ENCODE measurements at regions not wholly inside any gene's neighbourhood (a gene's known extent, or its start where the extent isn't known, plus 50 kb on each side); places are given as distances from the start of the nearest gene placed in this dataset.

GRCh38 chr2:239509373-239510143 is 108.7 kb upstream of the HDAC4 start:
- TF ChIP-seq POLR2A (IDR thresholded peaks at IDR 0.05) (no peak), CTCF (IDR thresholded peaks at IDR 0.05) (no peak)

Measured in suprapubic skin (tissue), 3 donors.